Stimulated activated CD4-positive, alpha-beta T cell treated with anti-CD3 and anti-CD28 coated beads, Interleukin-4, amount 100 ng/mL, for 1 hour (primary cell): ENCODE measurements at regions not wholly inside any gene's neighbourhood (a gene's known extent, or its start where the extent isn't known, plus 50 kb on each side); places are given as distances from the start of the nearest gene placed in this dataset.
A peak's percentile ranks its signal among the peaks of the same experiment; 100 is the strongest.

Experiments used
- DNase-seq: peaks from one replicate; pipeline ENCODE4 v3.0.0-alpha.2; 2020

GRCh38 chr7:50962962-50963374 lies 180.3 kb upstream of the GRB10 start:
- no peak for DNase-seq

- DNase-seq, result no peak
Observed at GRCh38 chr7:50962281-50962883, 179.7 kb upstream of the GRB10 start.

GRCh38 chr7:50960621-50961310 lies 178.1 kb upstream of the GRB10 start:
- DNase-seq, result no peak

- no peak for DNase-seq
Observed at GRCh38 chr7:50959991-50960390, 177.3 kb upstream of the GRB10 start.

GRCh38 chr7:50959560-50959959 lies 176.9 kb upstream of the GRB10 start:
- no peak for DNase-seq

- no peak for DNase-seq
Observed at GRCh38 chr7:50957855-50958254, 175.2 kb upstream of the GRB10 start.

- DNase-seq, result no peak
Observed at GRCh38 chr7:50957431-50957830, 174.7 kb upstream of the GRB10 start.

- no peak for DNase-seq
Observed at GRCh38 chr7:50956522-50957155, 173.9 kb upstream of the GRB10 start.

GRCh38 chr7:50954716-50955115 lies 172.0 kb upstream of the GRB10 start:
- no peak for DNase-seq

GRCh38 chr7:50954245-50954644 lies 171.5 kb upstream of the GRB10 start:
- no peak for DNase-seq

GRCh38 chr7:50953820-50954219 lies 171.1 kb upstream of the GRB10 start:
- no peak for DNase-seq

GRCh38 chr7:50953303-50953702 lies 170.6 kb upstream of the GRB10 start:
- no peak for DNase-seq

- no peak for DNase-seq
Observed at GRCh38 chr7:50952544-50952943, 169.8 kb upstream of the GRB10 start.

- DNase-seq, result no peak
Observed at GRCh38 chr7:50952120-50952519, 169.4 kb upstream of the GRB10 start.

GRCh38 chr7:50943482-50943881 lies 160.8 kb upstream of the GRB10 start:
- DNase-seq, result no peak

- DNase-seq, result no peak
Observed at GRCh38 chr7:50941525-50941924, 158.8 kb upstream of the GRB10 start.

GRCh38 chr7:50940621-50941020 lies 157.9 kb upstream of the GRB10 start:
- DNase-seq, result no peak

- DNase-seq, result no peak
Observed at GRCh38 chr7:50939021-50939420, 156.3 kb upstream of the GRB10 start.

- DNase-seq, result no peak
Observed at GRCh38 chr7:50937727-50938126, 155.0 kb upstream of the GRB10 start.

GRCh38 chr7:50926049-50926448 lies 143.4 kb upstream of the GRB10 start:
- no peak for DNase-seq

- no peak for DNase-seq
Observed at GRCh38 chr7:50923476-50923875, 140.8 kb upstream of the GRB10 start.

- DNase-seq, result peak; percentile 32
Observed at GRCh38 chr7:50921114-50921813, 138.6 kb upstream of the GRB10 start.

- DNase-seq, result no peak
Observed at GRCh38 chr7:50920031-50920635, 137.4 kb upstream of the GRB10 start.
